Vagina (tissue), 2 donors: ENCODE measurements at regions not wholly inside any gene's neighbourhood (a gene's known extent, or its start where the extent isn't known, plus 50 kb on each side); places are given as distances from the start of the nearest gene placed in this dataset.

Experiments used
- DNase-seq, 2 donors: peaks; one replicate each; pipeline ENCODE4 v3.0.0-alpha.2; 2017; ENCODE audit errors: extremely low spot score in 2 of 2
- H3K27ac ChIP-seq: fragments of 200-600 bp; sonication (generic); one replicate; pipeline ENCODE4 v1.5.1; 2019
- H3K27me3 ChIP-seq: fragments of 200-600 bp; sonication (generic); one replicate; pipeline ENCODE4 v1.5.1; 2019
- H3K36me3 ChIP-seq, 2 donors: fragments of 200-600 bp; sonication (generic); one replicate each; pipeline ENCODE4 v1.5.1; 2017 to 2019
- H3K4me1 ChIP-seq: fragments of 200-600 bp; sonication (generic); one replicate; pipeline ENCODE4 v1.5.1; 2019
- H3K4me3 ChIP-seq, 2 donors: fragments of 200-600 bp; sonication (generic); 1 replicate in 1 of 2; 2 replicates in 1 of 2; pipeline ENCODE4 v1.5.1; 2016 to 2019
- H3K9me3 ChIP-seq: fragments of 200-600 bp; sonication (generic); one replicate; pipeline ENCODE4 v1.5.1; 2019
- CTCF ChIP-seq, 3 experiments: fragments of 450-650 bp in 2 of 3; fragments of 200-600 bp in 1 of 3; sonication (generic) in 1 of 3; IDR thresholded peaks; one replicate each; pipeline ENCODE4 v1.5.1; 2017 to 2019; ENCODE audit warnings: antibody characterized with exemption in 3 of 3, mild to moderate bottlenecking in 2 of 3, moderate library complexity in 2 of 3
- POLR2A ChIP-seq, 2 donors: fragments of 450-650 bp; IDR thresholded peaks; one replicate each; pipeline ENCODE4 v1.6.1; 2017; ENCODE audit warnings: antibody characterized with exemption in 2 of 2, mild to moderate bottlenecking in 2 of 2, moderate library complexity in 2 of 2
- POLR2AphosphoS5 ChIP-seq, 2 donors: sonication (generic); formaldehyde crosslinking; IDR thresholded peaks; one replicate each; pipeline ENCODE4 v1.9.0; 2017; ENCODE audit warnings: antibody characterized with exemption in 2 of 2, mild to moderate bottlenecking in 2 of 2, low read depth in 1 of 2; ENCODE audit not compliant: insufficient read depth in 1 of 2
- intact Hi-C: fragments of 100-400 bp; cut with DNase I; formaldehyde crosslinking; loops from one replicate; pipeline ENCODE4 v1.15.1; 2023

- no peaks in the 10 kb centered on the region for H3K27me3 ChIP-seq
- no peak for DNase-seq
- H3K4me3 ChIP-seq: no peak overlapping the region
- H3K9me3 ChIP-seq: no peaks in the 10 kb centered on the region
- intact Hi-C loops: no loop called here
- no peaks in the 10 kb centered on the region for H3K36me3 ChIP-seq
- TF ChIP-seq POLR2A (IDR thresholded peaks at IDR 0.05) (no peak), CTCF (IDR thresholded peaks at IDR 0.05) (no peak), POLR2AphosphoS5 (IDR thresholded peaks at IDR 0.05; ENCODE audit: insufficient read depth in 1 of 2, low read depth in 1 of 2) (no peak)
- H3K27ac ChIP-seq: no peak overlapping the region
- no peaks in the 10 kb centered on the region for H3K4me1 ChIP-seq
Observed at GRCh38 chr2:83873110-83873509, 586.0 kb downstream of the SUCLG1 start.

DNA sequence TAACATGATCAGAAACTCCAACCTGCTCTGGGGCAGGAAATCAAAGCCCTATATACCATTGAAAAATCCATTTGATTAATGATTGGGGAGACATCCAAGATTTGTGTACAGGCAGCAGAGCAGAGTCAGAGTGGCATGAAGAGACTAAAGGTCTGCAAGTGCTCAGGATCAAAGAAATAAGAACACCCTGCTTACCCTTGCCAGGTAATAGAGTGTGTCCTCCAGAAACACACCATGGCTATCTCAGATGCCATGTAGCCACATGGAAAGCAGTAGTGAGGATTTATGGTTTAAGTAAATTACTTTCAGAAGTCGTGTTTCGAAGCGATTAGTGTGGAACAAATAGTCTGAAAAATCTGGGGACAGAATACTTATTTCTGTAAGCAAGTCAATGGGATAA, 592.9 kb downstream of the SUCLG1 start:
- DNase-seq: no peak
- Histone ChIP-seq H3K27ac (no peak overlapping the region), H3K4me1 (no peaks in the 10 kb centered on the region), H3K36me3 (no peaks in the 10 kb centered on the region), H3K9me3 (no peaks in the 10 kb centered on the region), H3K27me3 (no peaks in the 10 kb centered on the region), H3K4me3 (no peak overlapping the region)
- intact Hi-C loops: no loop called here
- TF ChIP-seq POLR2A (IDR thresholded peaks at IDR 0.05) (no peak), POLR2AphosphoS5 (IDR thresholded peaks at IDR 0.05; ENCODE audit: insufficient read depth in 1 of 2, low read depth in 1 of 2) (no peak), CTCF (IDR thresholded peaks at IDR 0.05) (no peak)

DNA sequence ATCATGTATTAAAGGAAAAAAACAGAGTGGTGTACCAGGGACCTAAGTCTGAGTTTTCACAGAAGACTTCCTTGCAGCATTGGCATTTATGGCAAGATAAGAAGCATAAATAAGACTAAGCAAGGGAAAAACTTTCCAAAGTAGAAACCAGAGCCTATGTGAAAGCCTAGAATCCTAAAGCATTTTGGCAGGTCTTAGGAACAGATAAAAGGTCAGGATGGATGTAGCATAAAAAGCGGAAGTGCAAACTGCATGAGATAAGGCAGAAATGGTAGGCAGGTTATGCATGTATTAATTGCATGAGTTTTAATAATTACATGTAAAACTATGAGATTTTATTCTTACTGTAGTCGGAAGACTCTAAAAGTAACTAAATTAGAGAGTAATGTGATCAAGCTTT, 596.5 kb downstream of the SUCLG1 start:
- no peaks in the 10 kb centered on the region for H3K4me1 ChIP-seq
- no peak for TF ChIP-seq POLR2A (IDR thresholded peaks at IDR 0.05)
- no peak for TF ChIP-seq CTCF (IDR thresholded peaks at IDR 0.05)
- TF ChIP-seq POLR2AphosphoS5 (IDR thresholded peaks at IDR 0.05; ENCODE audit: insufficient read depth in 1 of 2, low read depth in 1 of 2): no peak
- intact Hi-C loops: no loop called here
- H3K27ac ChIP-seq: no peak overlapping the region
- no peak overlapping the region for H3K4me3 ChIP-seq
- H3K27me3 ChIP-seq: no peaks in the 10 kb centered on the region
- no peaks in the 10 kb centered on the region for H3K9me3 ChIP-seq
- H3K36me3 ChIP-seq: no peaks in the 10 kb centered on the region
- DNase-seq: no peak

GRCh38 chr2:83860320-83860719, 598.8 kb downstream of the SUCLG1 start:
- TF ChIP-seq CTCF (IDR thresholded peaks at IDR 0.05) (no peak), POLR2AphosphoS5 (IDR thresholded peaks at IDR 0.05; ENCODE audit: insufficient read depth in 1 of 2, low read depth in 1 of 2) (no peak), POLR2A (IDR thresholded peaks at IDR 0.05) (no peak)
- no peak overlapping the region for H3K27ac ChIP-seq

GRCh38 chr2:83859553-83859952, 599.5 kb downstream of the SUCLG1 start:
- no peaks in the 10 kb centered on the region for H3K9me3 ChIP-seq
- no peak overlapping the region for H3K27ac ChIP-seq
- H3K4me3 ChIP-seq: no peak overlapping the region
- DNase-seq: no peak
- no peaks in the 10 kb centered on the region for H3K4me1 ChIP-seq
- intact Hi-C loops: no loop called here
- no peaks in the 10 kb centered on the region for H3K36me3 ChIP-seq
- no peaks in the 10 kb centered on the region for H3K27me3 ChIP-seq
- TF ChIP-seq CTCF (IDR thresholded peaks at IDR 0.05) (no peak), POLR2AphosphoS5 (IDR thresholded peaks at IDR 0.05; ENCODE audit: insufficient read depth in 1 of 2, low read depth in 1 of 2) (no peak), POLR2A (IDR thresholded peaks at IDR 0.05) (no peak)

More at GRCh38 chr2:83860320-83860719, 598.8 kb downstream of the SUCLG1 start:
- Histone ChIP-seq H3K4me3 (no peak overlapping the region), H3K36me3 (no peaks in the 10 kb centered on the region), H3K9me3 (no peaks in the 10 kb centered on the region), H3K4me1 (no peaks in the 10 kb centered on the region), H3K27me3 (no peaks in the 10 kb centered on the region)
- intact Hi-C loops: no loop called here
- DNase-seq: no peak
